ENCODE measurements at regions not wholly inside any gene's neighbourhood (a gene's known extent, or its start where the extent isn't known, plus 50 kb on each side); places are given as distances from the start of the nearest gene placed in this dataset.

DNA sequence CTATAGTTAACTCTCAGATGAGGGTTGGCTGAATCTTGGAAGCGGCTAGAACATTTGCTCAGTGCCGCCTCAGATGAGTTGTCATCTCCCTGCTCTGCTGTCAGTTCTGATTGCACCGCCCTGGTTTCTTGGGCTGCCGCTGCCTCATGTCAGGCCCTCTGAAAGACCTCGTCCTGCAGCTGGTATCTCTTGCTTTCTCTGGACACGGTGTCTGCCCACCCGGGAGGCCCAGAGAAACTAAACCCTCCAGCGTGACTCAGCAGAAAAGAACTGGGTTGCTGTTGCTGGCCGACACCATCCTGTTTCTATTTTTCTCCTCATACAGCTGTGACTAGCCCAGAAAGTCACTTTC, 355.4 kb downstream of the CD83 start:
- TF ChIP-seq EZH2 (IDR thresholded peaks at IDR 0.05; ENCODE audit: insufficient read depth, poor library complexity, severe bottlenecking) (no peak), EZH2phosphoT487 (IDR thresholded peaks at IDR 0.05; ENCODE audit: insufficient read depth, low read depth) (no peak)

Data from GM23248 (cell line).